ENCODE measurements at regions not wholly inside any gene's neighbourhood (a gene's known extent, or its start where the extent isn't known, plus 50 kb on each side); places are given as distances from the start of the nearest gene placed in this dataset.

DNA sequence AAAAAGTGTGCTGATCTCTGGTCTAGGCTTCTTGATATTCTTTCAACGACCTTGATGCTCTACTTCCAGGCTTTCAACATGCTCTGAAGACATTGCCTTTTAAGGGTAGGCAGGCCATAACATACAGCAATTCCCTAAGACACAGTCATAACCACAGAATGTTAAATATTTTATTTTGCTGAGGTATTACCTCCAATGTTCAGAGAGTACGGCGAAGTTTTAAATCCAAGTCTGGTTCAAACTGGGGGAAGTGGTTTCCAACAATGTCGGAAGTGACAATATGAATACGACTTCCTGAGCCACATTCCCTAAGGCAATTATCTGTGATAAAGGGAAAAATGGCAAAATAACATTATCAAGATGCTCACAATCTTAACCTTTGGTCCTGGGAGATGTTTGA, 1077.9 kb upstream of the PIK3C3 start:
- TF ChIP-seq, protein P1, sequence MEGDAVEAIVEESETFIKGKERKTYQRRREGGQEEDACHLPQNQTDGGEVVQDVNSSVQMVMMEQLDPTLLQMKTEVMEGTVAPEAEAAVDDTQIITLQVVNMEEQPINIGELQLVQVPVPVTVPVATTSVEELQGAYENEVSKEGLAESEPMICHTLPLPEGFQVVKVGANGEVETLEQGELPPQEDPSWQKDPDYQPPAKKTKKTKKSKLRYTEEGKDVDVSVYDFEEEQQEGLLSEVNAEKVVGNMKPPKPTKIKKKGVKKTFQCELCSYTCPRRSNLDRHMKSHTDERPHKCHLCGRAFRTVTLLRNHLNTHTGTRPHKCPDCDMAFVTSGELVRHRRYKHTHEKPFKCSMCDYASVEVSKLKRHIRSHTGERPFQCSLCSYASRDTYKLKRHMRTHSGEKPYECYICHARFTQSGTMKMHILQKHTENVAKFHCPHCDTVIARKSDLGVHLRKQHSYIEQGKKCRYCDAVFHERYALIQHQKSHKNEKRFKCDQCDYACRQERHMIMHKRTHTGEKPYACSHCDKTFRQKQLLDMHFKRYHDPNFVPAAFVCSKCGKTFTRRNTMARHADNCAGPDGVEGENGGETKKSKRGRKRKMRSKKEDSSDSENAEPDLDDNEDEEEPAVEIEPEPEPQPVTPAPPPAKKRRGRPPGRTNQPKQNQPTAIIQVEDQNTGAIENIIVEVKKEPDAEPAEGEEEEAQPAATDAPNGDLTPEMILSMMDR (IDR thresholded peaks at IDR 0.05; ENCODE audit: insufficient read depth, low read depth, low read length), result no peak
- no peak for TF ChIP-seq EZH2 (IDR thresholded peaks at IDR 0.05; ENCODE audit: insufficient read depth, low read length)
